ENCODE measurements at regions not wholly inside any gene's neighbourhood (a gene's known extent, or its start where the extent isn't known, plus 50 kb on each side); places are given as distances from the start of the nearest gene placed in this dataset.

- TF ChIP-seq POLR2A (IDR thresholded peaks at IDR 0.05) = no peak
- TF ChIP-seq CTCF (IDR thresholded peaks at IDR 0.05) = no peak
These were observed 101.4 kb upstream of the PELI1 start for GRCh38 chr2:64245631-64246030.

Data from Peyer's patch (tissue), 4 donors.